B cell (primary cell): ENCODE measurements at regions not wholly inside any gene's neighbourhood (a gene's known extent, or its start where the extent isn't known, plus 50 kb on each side); places are given as distances from the start of the nearest gene placed in this dataset.

Experiments used
- ATAC-seq: fragments of 200-7000 bp; cut with Tn5 transposase; one replicate; pipeline ENCODE4 v1.10.0; 2021; ENCODE audit warnings: low read depth, mild to moderate bottlenecking, moderate number of reproducible peaks, moderate library complexity
- CTCF ChIA-PET: fragments of 350-600 bp; sonication (Branson Sonifier 250); formaldehyde crosslinking; loops from one replicate; lab custom pipeline; 2021; ENCODE audit warnings: antibody characterized with exemption, inconsistent platforms; lab: Charles Lee
- POLR2A ChIA-PET: fragments of 350-600 bp; sonication (Branson Sonifier 250); formaldehyde crosslinking; loops from one replicate; lab custom pipeline; 2021; ENCODE audit warnings: antibody characterized with exemption; lab: Charles Lee
- DNase-seq: peaks from one replicate; pipeline ENCODE4 v3.0.0; 2013
- H2AFZ ChIP-seq: 2 replicates; pipeline ENCODE4 v1.6.1; 2012; ENCODE audit warnings: mild to moderate bottlenecking, low read depth, low read length; ENCODE audit not compliant: insufficient read depth, poor library complexity, severe bottlenecking
- H3K27ac ChIP-seq, 2 donors: 1 replicate in 1 of 2; 2 replicates in 1 of 2; pipeline ENCODE4 v1.5.1; 2012 to 2013; ENCODE audit warnings: low read length in 2 of 2, mild to moderate bottlenecking in 2 of 2, moderate library complexity in 1 of 2
- H3K27me3 ChIP-seq, 4 experiments: fragments of 200-600 bp in 1 of 4; sonication (generic) in 1 of 4; replicated peaks in 1 of 4; 1 replicate in 2 of 4; 2 replicates in 2 of 4; pipeline versions ENCODE4 v1.6.1 to v1.7.0; 2013 to 2016; ENCODE audit warnings: low read length in 3 of 4, mild to moderate bottlenecking in 2 of 4, mixed read lengths in 1 of 4, moderate library complexity in 1 of 4; ENCODE audit not compliant: insufficient read depth in 4 of 4, control insufficient read depth in 3 of 4; ENCODE audit errors: control extremely low read depth in 1 of 4
- H3K36me3 ChIP-seq, 2 experiments: replicated peaks in 1 of 2; 1 replicate in 1 of 2; 2 replicates in 1 of 2; pipeline versions ENCODE4 v1.6.1 to v1.7.1; 2013; ENCODE audit warnings: low read length in 1 of 2; ENCODE audit not compliant: insufficient read depth in 2 of 2, control insufficient read depth in 1 of 2; ENCODE audit errors: control extremely low read depth in 1 of 2, extremely low read depth in 1 of 2
- H3K4me1 ChIP-seq, 2 donors: fragments of 200-600 bp in 1 of 2; sonication (generic) in 1 of 2; 1 replicate in 1 of 2; 2 replicates in 1 of 2; pipeline versions ENCODE4 v1.5.1 to v1.6.1; 2013 to 2017; ENCODE audit warnings: low read length in 2 of 2; ENCODE audit not compliant: control insufficient read depth in 2 of 2, insufficient read depth in 2 of 2
- H3K4me2 ChIP-seq: replicated peaks from 2 replicates; pipeline ENCODE3; 2012; ENCODE audit warnings: mild to moderate bottlenecking, low read depth, low read length; ENCODE audit not compliant: poor library complexity, severe bottlenecking
- H3K4me3 ChIP-seq, 5 experiments: fragments of 200-600 bp in 1 of 5; sonication (generic) in 1 of 5; 1 replicate in 3 of 5; 2 replicates in 2 of 5; pipeline versions ENCODE4 v1.5.1 to v1.7.0; 2011 to 2016; ENCODE audit warnings: low read length in 4 of 5, mild to moderate bottlenecking in 4 of 5, low read depth in 2 of 5, control low read depth in 1 of 5, moderate library complexity in 1 of 5; ENCODE audit not compliant: insufficient read depth in 1 of 5; ENCODE audit errors: control extremely low read depth in 1 of 5, extremely low read depth in 1 of 5
- H3K79me2 ChIP-seq: fragments of 200-600 bp; sonication (generic); one replicate; pipeline ENCODE4 v1.6.0; 2016; ENCODE audit warnings: low read length; ENCODE audit not compliant: control insufficient read depth, insufficient read depth
- H3K9ac ChIP-seq: fragments of 200-600 bp; sonication (generic); 2 replicates; pipeline ENCODE4 v1.6.1; 2017; ENCODE audit warnings: mild to moderate bottlenecking, low read length, moderate library complexity
- H3K9me3 ChIP-seq, 3 donors: one replicate each; pipeline versions ENCODE4 v1.6.1 to v1.7.1; 2013; ENCODE audit warnings: low read length in 2 of 3; ENCODE audit not compliant: control insufficient read depth in 2 of 3, insufficient read depth in 1 of 3; ENCODE audit errors: control extremely low read depth in 1 of 3
- H4K20me1 ChIP-seq: 2 replicates; pipeline ENCODE4 v1.6.0; 2012; ENCODE audit warnings: mild to moderate bottlenecking, low read length; ENCODE audit not compliant: insufficient read depth, control insufficient read depth, poor library complexity, severe bottlenecking
- H3K27ac Mint-ChIP-seq: one replicate; pipeline ENCODE4 v1.8.0; 2021; ENCODE audit warnings: mixed read lengths
- H3K27me3 Mint-ChIP-seq: one replicate; pipeline ENCODE4 v1.8.0; 2021; ENCODE audit warnings: mixed read lengths
- H3K4me1 Mint-ChIP-seq: one replicate; pipeline ENCODE4 v1.8.0; 2021; ENCODE audit warnings: mixed read lengths
- H3K4me3 Mint-ChIP-seq: one replicate; pipeline ENCODE4 v1.8.0; 2021; ENCODE audit warnings: mixed read lengths
- H3K9me3 Mint-ChIP-seq: one replicate; pipeline ENCODE4 v1.8.0; 2022; ENCODE audit warnings: mixed read lengths; ENCODE audit not compliant: insufficient read depth
- EZH2 ChIP-seq: IDR thresholded peaks from 2 replicates; pipeline ENCODE4 v1.6.1; 2012; ENCODE audit warnings: borderline replicate concordance, low read depth, mild to moderate bottlenecking, moderate library complexity, low read length; ENCODE audit not compliant: insufficient read depth, poor library complexity, severe bottlenecking
- WGBS: methylation state at CpG from one replicate; pipeline ENCODE4 v1.1.5; 2013; ENCODE audit warnings: missing lambda C conversion rate; ENCODE audit not compliant: insufficient coverage; 5-methylcytosine and 5-hydroxymethylcytosine counted together
- intact Hi-C: fragments of 100-400 bp; cut with micrococcal nuclease; formaldehyde crosslinking; loops from one replicate; pipeline ENCODE4 v1.10.0; 2022
- TF ChIP-seq, protein P1 (sequence below): fragments of 200-600 bp; IDR thresholded peaks from one replicate; pipeline ENCODE4 v1.8.0; 2022; ENCODE audit warnings: antibody characterized with exemption, mild to moderate bottlenecking

DNA sequence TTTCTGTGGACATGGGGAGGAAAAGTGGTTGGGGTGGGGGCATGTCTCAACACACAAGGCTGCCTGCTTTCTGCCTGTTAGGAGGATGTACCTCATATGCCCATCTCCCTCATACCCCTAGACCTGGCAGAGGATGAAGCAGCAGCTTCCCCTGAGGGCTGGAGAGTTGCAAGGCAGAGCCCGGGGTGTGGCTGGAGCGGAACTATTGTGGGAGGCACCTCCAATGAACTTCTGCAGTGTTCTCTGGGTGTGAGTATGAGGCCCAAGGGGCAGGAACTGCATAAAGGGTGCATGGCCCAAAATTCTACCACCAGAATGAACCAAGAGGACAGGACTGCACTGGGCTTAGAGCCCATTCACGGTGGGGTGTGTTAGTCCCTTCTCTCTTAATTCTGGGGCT is 296.3 kb upstream of the SIX2 start:
- Histone ChIP-seq H3K4me1 (no peaks in the 10 kb centered on the region), H2AFZ (no peak overlapping the region), H3K9me3 (no peaks in the 10 kb centered on the region), H3K27ac (no peak overlapping the region), H3K4me3 (no peak overlapping the region), H3K36me3 (no peaks in the 10 kb centered on the region), H4K20me1 (no peaks in the 10 kb centered on the region), H3K79me2 (no peaks in the 10 kb centered on the region), H3K4me2 (no peak overlapping the region), H3K9ac (no peak overlapping the region), H3K27me3 (peaks cover 0 to 3% (median 2%) of the 10 kb centered on the region in 4 experiments)
- POLR2A ChIA-PET = no interaction called here
- intact Hi-C loops = no loop called here
- WGBS = 69% methylated on average over 3 of the region's 3 CpGs
- TF ChIP-seq, protein P1, sequence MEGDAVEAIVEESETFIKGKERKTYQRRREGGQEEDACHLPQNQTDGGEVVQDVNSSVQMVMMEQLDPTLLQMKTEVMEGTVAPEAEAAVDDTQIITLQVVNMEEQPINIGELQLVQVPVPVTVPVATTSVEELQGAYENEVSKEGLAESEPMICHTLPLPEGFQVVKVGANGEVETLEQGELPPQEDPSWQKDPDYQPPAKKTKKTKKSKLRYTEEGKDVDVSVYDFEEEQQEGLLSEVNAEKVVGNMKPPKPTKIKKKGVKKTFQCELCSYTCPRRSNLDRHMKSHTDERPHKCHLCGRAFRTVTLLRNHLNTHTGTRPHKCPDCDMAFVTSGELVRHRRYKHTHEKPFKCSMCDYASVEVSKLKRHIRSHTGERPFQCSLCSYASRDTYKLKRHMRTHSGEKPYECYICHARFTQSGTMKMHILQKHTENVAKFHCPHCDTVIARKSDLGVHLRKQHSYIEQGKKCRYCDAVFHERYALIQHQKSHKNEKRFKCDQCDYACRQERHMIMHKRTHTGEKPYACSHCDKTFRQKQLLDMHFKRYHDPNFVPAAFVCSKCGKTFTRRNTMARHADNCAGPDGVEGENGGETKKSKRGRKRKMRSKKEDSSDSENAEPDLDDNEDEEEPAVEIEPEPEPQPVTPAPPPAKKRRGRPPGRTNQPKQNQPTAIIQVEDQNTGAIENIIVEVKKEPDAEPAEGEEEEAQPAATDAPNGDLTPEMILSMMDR = no peak
- TF ChIP-seq EZH2 = no peak
- ATAC-seq (no peak), DNase-seq (no peak)
- CTCF ChIA-PET = no interaction called here
- H3K4me3 Mint-ChIP-seq = no peak overlapping the region
- H3K27me3 Mint-ChIP-seq = peaks cover 35% of the 10 kb centered on the region
- H3K9me3 Mint-ChIP-seq = no peaks in the 10 kb centered on the region
- no peaks in the 10 kb centered on the region for H3K4me1 Mint-ChIP-seq
- H3K27ac Mint-ChIP-seq = no peak overlapping the region

DNA sequence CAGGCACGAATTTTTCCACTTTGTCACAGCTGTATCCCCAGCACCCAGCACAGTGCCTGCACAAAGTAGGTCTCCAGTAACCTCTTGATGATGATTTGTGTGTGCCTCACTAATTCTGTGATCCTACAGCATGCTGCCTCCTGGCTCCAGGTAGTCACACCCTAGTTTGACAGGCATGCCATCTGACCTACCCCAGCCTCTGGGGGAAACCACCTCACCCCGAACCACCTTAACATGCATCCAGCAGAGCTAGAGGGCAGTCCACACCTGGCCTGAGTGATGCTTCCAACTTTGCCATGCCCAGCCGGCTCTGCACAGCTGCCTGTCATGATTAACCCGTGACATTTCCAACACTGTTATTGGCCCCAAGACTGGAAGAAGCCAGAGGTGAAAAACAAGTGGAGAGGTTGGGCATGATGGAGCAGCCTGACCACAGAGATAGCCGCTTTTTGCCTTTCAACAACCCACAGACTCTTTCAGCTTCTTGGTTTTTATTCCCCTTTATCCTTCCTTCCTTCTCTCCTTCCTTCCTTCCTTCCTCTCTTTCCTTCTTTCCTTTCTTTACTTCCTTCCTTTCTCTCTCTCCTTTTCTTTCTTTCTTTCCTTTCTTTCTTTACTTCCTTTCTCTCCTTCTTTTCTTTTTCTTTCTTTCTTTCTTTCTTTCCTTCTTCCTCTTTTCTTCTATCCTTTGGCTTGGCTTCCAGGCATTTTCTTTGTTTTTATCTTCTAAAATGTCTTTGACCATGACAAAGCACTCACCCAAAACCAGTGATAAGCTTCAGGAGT is 294.4 kb upstream of the SIX2 start:
- Histone ChIP-seq H3K36me3 (no peaks in the 10 kb centered on the region), H3K27me3 (peaks cover 0 to 3% (median 2%) of the 10 kb centered on the region in 4 experiments), H3K4me2 (no peak overlapping the region), H4K20me1 (no peaks in the 10 kb centered on the region), H3K4me3 (no peak overlapping the region), H3K27ac (no peak overlapping the region), H3K9ac (no peak overlapping the region), H3K79me2 (no peaks in the 10 kb centered on the region), H2AFZ (no peak overlapping the region), H3K4me1 (no peaks in the 10 kb centered on the region), H3K9me3 (no peaks in the 10 kb centered on the region)
- peaks cover 38% of the 10 kb centered on the region for H3K27me3 Mint-ChIP-seq
- CTCF ChIA-PET = no interaction called here
- WGBS = 70% methylated on average over 2 of the region's 5 CpGs
- POLR2A ChIA-PET = no interaction called here
- no peaks in the 10 kb centered on the region for H3K9me3 Mint-ChIP-seq
- intact Hi-C loops = no loop called here
- no peak overlapping the region for H3K27ac Mint-ChIP-seq
- TF ChIP-seq, protein P1 = no peak
- TF ChIP-seq EZH2 = no peak
- ATAC-seq (no peak), DNase-seq (no peak)
- H3K4me3 Mint-ChIP-seq = no peak overlapping the region
- no peaks in the 10 kb centered on the region for H3K4me1 Mint-ChIP-seq
